ENCODE measurements at regions not wholly inside any gene's neighbourhood (a gene's known extent, or its start where the extent isn't known, plus 50 kb on each side); places are given as distances from the start of the nearest gene placed in this dataset.

- no peak for DNase-seq
Observed at GRCh38 chr4:104795264-104795939, 300.7 kb upstream of the CXXC4 start.

GRCh38 chr4:104811727-104812126 is 317.0 kb upstream of the CXXC4 start:
- no peak for DNase-seq

GRCh38 chr4:104815665-104816064 is 321.0 kb upstream of the CXXC4 start:
- DNase-seq: no peak

GRCh38 chr4:104818579-104818978 is 323.9 kb upstream of the CXXC4 start:
- DNase-seq: no peak

DNA sequence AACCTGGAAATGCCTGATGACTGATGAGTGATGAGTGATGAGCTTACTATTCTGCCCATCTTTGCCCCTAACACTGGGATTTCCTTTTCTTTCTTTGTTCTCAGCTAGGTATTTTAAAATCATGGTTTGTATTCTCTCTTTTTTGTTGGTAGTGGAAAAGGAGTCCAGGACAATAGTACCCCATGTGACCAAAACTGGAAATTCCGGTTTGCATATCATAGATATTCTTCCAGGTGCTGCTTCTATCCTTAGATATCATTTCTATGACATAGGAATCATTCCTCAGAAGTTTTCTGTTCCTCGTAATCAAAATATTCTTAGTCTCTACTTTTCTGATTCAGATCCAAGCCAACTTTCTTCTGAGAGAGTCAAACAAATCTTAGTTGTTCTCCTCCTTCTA is 320.5 kb upstream of the TET2 start:
- DNase-seq: no peak

GRCh38 chr4:104829761-104830160 is 316.9 kb upstream of the TET2 start:
- no peak for DNase-seq

DNA sequence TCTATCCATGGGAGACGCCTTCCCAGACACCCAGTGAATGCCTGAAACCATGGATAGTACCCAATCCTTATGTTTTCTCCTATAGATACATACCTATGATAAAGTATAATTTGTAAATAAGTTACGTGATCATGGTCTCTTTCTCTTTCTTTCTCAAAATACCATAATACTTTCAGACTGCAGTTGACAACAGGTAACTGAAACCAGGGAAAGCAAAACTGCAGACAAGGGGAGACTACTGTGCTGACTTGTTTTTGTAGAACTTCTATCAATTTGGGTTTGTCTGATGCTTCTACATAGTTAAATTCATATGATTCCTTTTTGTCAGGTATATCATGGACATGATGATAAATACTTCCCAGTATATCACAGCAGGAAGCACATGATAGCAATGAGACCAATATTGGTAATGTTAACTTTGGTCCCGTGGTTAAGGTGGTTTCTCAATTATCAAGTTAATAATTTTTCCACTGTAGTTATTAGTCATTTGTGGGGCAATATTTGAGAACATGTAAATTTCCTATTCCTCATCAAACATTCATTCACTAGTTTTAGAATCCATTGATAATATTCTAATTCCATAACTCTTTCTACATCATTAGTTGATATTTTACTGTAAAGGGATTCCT is 298.0 kb upstream of the TET2 start:
- DNase-seq: no peak

- DNase-seq: no peak
Observed at GRCh38 chr4:104859601-104860237, 287.0 kb upstream of the TET2 start.

DNA sequence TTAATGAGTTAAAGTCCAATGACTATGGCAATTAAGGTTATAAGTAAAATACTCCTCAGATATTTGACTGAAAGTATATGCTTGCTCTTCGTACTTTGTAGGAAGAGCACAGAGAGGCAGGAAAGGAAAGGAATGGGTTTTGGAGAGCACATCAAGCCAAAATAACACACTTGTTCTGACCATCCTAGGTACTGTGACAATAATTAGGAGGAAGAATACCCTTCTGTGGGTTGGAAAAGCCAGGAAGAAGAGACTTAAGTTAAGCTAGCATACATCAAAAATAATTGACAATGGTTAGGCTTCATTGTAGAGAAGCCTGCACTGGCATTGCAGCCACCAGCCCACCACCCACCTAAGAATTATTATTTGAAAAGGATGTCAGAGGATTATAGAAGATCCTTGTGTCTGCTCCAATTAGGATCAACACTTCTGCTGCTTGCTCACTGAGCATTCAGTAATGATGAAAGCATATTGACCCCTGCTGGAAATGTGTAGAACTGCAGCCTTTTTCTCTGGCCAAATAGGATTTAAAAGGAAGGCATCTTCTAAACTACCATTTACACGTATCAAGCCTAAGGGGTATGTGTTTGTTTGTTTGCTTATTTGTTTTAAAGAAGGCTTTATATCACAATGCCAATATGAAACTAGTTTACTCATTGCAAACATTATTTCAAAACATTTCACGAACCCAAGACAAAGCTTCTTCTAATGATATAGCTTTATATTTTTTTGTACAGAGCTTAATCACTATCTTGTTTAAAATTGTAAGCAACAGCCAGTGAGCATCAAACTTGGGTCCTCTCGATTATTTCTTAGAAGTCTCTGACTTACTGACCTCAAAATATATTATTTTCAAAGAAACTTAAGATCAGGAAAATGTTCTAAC is 286.2 kb upstream of the TET2 start:
- no peak for DNase-seq

GRCh38 chr4:104866809-104867208 is 279.9 kb upstream of the TET2 start:
- DNase-seq: no peak

GRCh38 chr4:104868533-104868932 is 278.1 kb upstream of the TET2 start:
- no peak for DNase-seq

GRCh38 chr4:104868958-104869357 is 277.7 kb upstream of the TET2 start:
- DNase-seq: no peak

DNA sequence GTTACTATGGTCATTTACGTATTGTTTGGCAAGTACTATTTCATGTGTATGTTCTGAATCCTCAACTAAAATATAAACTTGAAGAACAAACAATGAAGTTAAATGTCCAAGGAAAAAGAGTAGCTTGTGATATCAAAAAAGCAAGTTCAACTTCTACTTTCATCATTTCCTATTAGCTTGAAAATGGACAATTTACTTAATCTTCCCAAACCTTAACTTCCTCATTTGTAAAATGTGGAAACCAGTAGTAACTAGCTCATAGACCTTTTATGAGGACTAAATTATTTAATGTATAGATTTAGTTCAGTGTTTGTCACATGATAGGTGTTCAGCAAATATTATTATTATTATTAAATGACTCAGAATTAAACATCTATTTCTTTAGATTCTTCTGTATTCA is 276.8 kb upstream of the TET2 start:
- DNase-seq: no peak

DNA sequence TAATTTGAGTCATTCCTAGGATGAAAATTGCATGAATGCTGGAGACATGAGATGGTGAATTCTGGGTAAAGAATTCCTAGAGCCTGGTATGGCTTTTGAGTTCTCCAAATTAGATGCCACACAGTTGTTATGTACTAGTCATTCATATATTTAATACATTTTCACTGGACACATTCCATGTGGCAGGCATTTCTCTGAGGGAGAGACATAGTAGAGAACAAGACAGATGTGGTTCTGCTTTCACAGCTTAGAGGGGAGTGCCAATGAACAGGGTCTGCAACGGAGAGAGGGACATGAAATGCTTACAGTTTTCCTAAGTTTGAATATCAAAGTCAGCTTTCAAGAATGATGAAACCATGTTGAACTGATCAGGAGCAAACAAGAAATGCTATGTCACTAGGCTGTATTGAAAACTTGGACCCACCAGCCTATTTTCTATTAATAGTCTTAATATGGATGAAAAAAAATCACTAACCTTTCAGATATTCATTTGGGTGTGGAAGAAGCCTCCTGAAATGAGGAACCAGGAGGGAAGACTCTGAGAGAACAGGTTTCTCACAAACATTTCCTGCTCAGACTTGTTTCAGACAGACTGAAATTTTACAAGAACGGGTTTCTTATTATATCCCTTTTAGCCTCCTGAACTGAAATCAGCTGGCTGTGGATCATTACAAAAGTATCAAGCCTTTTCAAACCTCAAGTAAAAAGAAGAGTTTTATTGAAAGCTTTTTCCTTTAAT is 276.0 kb upstream of the TET2 start:
- DNase-seq: no peak

GRCh38 chr4:104878936-104879335 is 267.7 kb upstream of the TET2 start:
- no peak for DNase-seq

DNA sequence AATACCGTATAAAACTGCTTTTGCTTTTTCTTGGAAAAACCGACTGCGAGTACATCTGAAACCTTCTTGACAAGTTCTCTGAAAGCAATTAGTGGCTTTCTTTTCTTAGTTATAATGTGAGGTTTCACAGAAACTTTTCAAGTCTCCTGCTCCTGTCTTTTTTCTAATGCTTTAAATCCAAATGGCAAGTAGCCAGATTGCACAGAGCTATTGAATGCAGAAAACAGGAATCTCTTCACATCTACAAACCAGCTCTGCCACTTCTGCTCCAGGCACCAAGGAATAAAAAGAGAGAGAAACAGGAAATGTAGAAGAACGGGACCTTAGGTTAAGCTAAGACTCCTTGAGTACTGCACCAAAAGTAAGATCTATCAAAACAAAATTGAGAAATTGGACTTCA is 267.3 kb upstream of the TET2 start:
- DNase-seq: no peak

- DNase-seq: no peak
Observed at GRCh38 chr4:104879854-104880253, 266.8 kb upstream of the TET2 start.

GRCh38 chr4:104881136-104881886 is 265.4 kb upstream of the TET2 start:
- no peak for DNase-seq

DNA sequence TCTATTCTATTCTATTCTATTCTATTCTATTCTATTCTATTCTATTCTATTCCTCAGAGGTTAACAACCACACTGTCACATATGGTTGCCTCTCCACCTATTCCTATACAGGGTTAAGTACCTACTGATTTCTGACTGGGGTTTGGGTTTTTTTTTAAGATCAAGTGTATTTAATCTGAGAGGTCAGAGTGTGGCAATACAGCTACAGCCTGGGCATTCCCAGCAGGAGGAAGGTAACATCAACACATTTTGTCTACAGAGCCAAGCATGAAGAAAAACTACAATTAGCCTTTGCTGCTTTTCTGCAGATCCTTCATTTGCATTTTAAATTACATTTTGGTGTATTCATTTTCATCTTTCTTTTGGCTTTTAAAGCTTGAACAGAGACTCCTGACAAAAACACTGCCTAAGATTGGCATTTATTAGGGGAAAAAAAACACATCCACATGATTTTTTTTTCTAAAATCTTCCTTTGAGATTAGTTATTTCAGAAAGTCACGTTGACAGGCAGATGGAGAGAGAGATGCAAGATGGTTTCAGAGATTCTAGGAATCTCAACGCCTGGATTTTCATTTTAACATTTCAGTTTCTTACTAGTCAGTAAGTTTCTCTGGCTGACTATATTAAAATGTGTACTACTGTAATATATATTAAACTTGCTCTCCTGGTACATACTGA is 255.9 kb upstream of the TET2 start:
- DNase-seq: no peak

DNA sequence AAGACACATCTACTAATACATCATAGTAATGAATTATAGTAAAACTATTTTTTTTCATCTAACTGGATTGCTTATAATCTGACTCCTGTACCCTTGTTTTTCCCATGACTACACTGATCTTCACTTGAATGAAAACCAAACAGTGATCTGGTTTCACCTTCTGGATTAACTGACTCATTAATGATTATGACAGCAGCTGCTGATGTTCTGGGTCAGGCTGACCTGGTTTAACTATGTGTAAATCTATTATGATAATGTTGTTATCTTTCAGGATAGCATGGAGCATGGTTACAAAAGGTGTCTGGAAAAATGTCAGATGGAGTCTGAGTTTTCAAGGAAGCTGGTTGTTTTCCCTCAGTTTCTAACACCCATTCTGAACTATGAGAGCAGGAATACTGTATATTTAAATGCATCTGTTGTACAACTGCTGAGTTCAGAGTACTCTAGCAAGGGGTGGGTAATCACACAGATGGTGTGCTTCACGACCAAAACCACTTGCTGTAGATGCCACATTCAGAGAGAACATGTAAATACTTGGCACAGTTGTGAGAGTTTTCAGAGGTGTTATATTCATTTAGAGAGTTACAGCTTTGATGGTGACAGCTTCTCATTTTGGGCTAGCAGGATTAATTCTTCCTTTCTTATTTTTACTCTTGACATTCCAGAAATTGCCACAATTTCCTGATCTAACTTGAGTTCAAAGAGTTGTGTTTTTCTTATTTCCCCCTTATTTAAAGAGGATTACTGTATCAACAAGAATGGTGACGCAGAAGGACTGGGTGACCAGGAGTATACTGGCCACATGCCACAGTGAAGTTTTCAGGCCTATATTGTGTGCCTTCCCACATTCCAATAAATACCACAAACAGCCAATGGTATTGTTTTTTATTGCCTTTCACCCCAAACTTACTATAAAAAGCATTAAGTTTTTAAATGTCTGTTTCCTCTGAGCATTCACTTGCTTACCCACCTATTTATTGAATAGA is 249.7 kb upstream of the TET2 start:
- no peak for DNase-seq
